ENCODE measurements at regions not wholly inside any gene's neighbourhood (a gene's known extent, or its start where the extent isn't known, plus 50 kb on each side); places are given as distances from the start of the nearest gene placed in this dataset.

GRCh38 chr10:58140691-58141347 lies 126.9 kb downstream of the IPMK start:
- dilution Hi-C loops (cut with MboI; ENCODE audit: extremely low pct_ligation_motif_present, low sequenced_read_pairs): no loop called here

GRCh38 chr10:58140054-58140453 lies 127.6 kb downstream of the IPMK start:
- Histone ChIP-seq H3K9me1 (ENCODE audit: control insufficient read depth, extremely low read depth, insufficient read depth, low read length) (no peaks in the 10 kb centered on the region), H3K9ac (ENCODE audit: control insufficient read depth, extremely low read depth, insufficient read depth, low read length) (no peak overlapping the region), H4K20me1 (ENCODE audit: control insufficient read depth, extremely low read depth, insufficient read depth, low read length) (no peaks in the 10 kb centered on the region), H3K79me2 (ENCODE audit: control insufficient read depth, insufficient read depth, low read length) (no peaks in the 10 kb centered on the region), H3K27ac (ENCODE audit: control insufficient read depth, insufficient read depth, low read length) (no peak overlapping the region), H3K36me3 (ENCODE audit: control insufficient read depth in 2 of 2, extremely low read depth in 1 of 2, insufficient read depth in 2 of 2, low read length in 2 of 2) (no peaks in the 10 kb centered on the region), H3K27me3 (ENCODE audit: control insufficient read depth, extremely low read depth, insufficient read depth, low read length) (no peaks in the 10 kb centered on the region), H3K4me1 (ENCODE audit: control insufficient read depth, extremely low read depth, insufficient read depth, low read length) (no peaks in the 10 kb centered on the region), H2AFZ (ENCODE audit: control insufficient read depth, low read length) (no peak overlapping the region), H3K4me2 (ENCODE audit: control insufficient read depth, extremely low read depth, insufficient read depth, low read depth, low read length) (no peak overlapping the region), H3K9me3 (ENCODE audit: control insufficient read depth, low read depth, low read length) (no peaks in the 10 kb centered on the region), H3K4me3 (ENCODE audit: control insufficient read depth in 2 of 3, extremely low read depth in 1 of 3, insufficient read depth in 2 of 3, low read depth in 1 of 3, low read length in 3 of 3) (no peak overlapping the region)
- FAIRE-seq (no peak), DNase-seq (ENCODE audit: low read depth, low spot score) (no peak)
- TF ChIP-seq EZH2 (IDR thresholded peaks at IDR 0.05; ENCODE audit: low read length) (no peak), CTCF (optimal IDR thresholded peaks at IDR 0.05 in 1 of 3, IDR thresholded peaks at IDR 0.05 in 1 of 3, conservative IDR thresholded peaks at IDR 0.05 in 1 of 3; ENCODE audit: extremely low read depth in 1 of 3, insufficient read depth in 2 of 3, low read length in 3 of 3) (no peak)
- dilution Hi-C loops (cut with MboI; ENCODE audit: extremely low pct_ligation_motif_present, low sequenced_read_pairs): no loop called here

More at GRCh38 chr10:58140691-58141347, 126.9 kb downstream of the IPMK start:
- Histone ChIP-seq H3K27me3 (ENCODE audit: control insufficient read depth, extremely low read depth, insufficient read depth, low read length) (no peaks in the 10 kb centered on the region), H3K9me1 (ENCODE audit: control insufficient read depth, extremely low read depth, insufficient read depth, low read length) (no peaks in the 10 kb centered on the region), H3K27ac (ENCODE audit: control insufficient read depth, insufficient read depth, low read length) (no peak overlapping the region), H3K4me2 (ENCODE audit: control insufficient read depth, extremely low read depth, insufficient read depth, low read depth, low read length) (no peak overlapping the region), H2AFZ (ENCODE audit: control insufficient read depth, low read length) (no peak overlapping the region), H3K36me3 (ENCODE audit: control insufficient read depth in 2 of 2, extremely low read depth in 1 of 2, insufficient read depth in 2 of 2, low read length in 2 of 2) (no peaks in the 10 kb centered on the region), H3K79me2 (ENCODE audit: control insufficient read depth, insufficient read depth, low read length) (no peaks in the 10 kb centered on the region), H3K9ac (ENCODE audit: control insufficient read depth, extremely low read depth, insufficient read depth, low read length) (no peak overlapping the region), H3K4me3 (ENCODE audit: control insufficient read depth in 2 of 3, extremely low read depth in 1 of 3, insufficient read depth in 2 of 3, low read depth in 1 of 3, low read length in 3 of 3) (no peak overlapping the region), H4K20me1 (ENCODE audit: control insufficient read depth, extremely low read depth, insufficient read depth, low read length) (no peaks in the 10 kb centered on the region), H3K9me3 (ENCODE audit: control insufficient read depth, low read depth, low read length) (no peaks in the 10 kb centered on the region), H3K4me1 (ENCODE audit: control insufficient read depth, extremely low read depth, insufficient read depth, low read length) (no peaks in the 10 kb centered on the region)
- DNase-seq (ENCODE audit: low read depth, low spot score): no peak
- TF ChIP-seq EZH2 (IDR thresholded peaks at IDR 0.05; ENCODE audit: low read length) (no peak), CTCF (optimal IDR thresholded peaks at IDR 0.05 in 1 of 3, IDR thresholded peaks at IDR 0.05 in 1 of 3, conservative IDR thresholded peaks at IDR 0.05 in 1 of 3; ENCODE audit: extremely low read depth in 1 of 3, insufficient read depth in 2 of 3, low read length in 3 of 3) (no peak)
- no peak for FAIRE-seq

Data from keratinocyte (primary cell).